HEK293 (cell line): ENCODE measurements at regions not wholly inside any gene's neighbourhood (a gene's known extent, or its start where the extent isn't known, plus 50 kb on each side); places are given as distances from the start of the nearest gene placed in this dataset.
"Not testable (repeated sequence)": the region's sequence is repeated elsewhere in the genome, so short reads cannot be mapped to it uniquely, and the experiment has no call there.

ENCODE experiments used
- CTCF ChIP-seq: fragments of 450-650 bp; formaldehyde crosslinking; IDR thresholded peaks from 2 replicates; pipeline ENCODE4 v1.5.1; 2016; ENCODE audit warnings: missing biosample characterization, missing genetic modification characterization
- SP3 ChIP-seq: fragments of 450-650 bp; formaldehyde crosslinking; IDR thresholded peaks from 2 replicates; pipeline ENCODE4 v1.5.1; 2016; ENCODE audit warnings: missing biosample characterization, missing genetic modification characterization
- ZBTB44 ChIP-seq: fragments of 450-650 bp; IDR thresholded peaks from 2 replicates; pipeline ENCODE4 v1.5.1; 2018; ENCODE audit warnings: missing biosample characterization, mild to moderate bottlenecking, missing genetic modification characterization

- not testable (repeated sequence) for TF ChIP-seq SP3 (tag by site-specific recombination); ZBTB44 (tag by site-specific recombination); CTCF
Measured at GRCh38 chr10:38274879-38275278, 180.7 kb downstream of the ZNF37A start.
